AG08396 (cell line): ENCODE measurements at regions not wholly inside any gene's neighbourhood (a gene's known extent, or its start where the extent isn't known, plus 50 kb on each side); places are given as distances from the start of the nearest gene placed in this dataset.

ENCODE experiments used
- DNase-seq: peaks from one replicate; pipeline ENCODE4 v3.0.0; 2012; ENCODE audit warnings: low spot score, mixed read lengths

DNA sequence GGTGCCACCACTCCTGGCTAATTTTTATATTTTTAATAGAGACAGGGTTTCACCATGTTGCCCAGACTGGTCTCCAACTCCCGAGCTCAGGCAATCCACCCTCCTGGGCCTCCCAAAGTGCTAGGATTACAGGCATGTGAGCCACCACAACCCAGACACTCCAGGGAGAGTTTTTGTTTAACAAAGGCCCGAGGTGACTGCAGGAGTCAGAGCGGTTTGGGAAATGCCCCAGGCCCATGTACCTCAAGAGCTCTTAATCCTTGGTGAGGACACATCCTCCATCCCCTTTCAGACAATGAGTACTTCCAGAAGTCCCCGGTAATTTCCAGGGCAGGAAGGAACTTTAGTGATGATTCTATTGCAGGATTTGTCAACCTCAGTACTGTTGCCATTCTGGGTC is 176.0 kb downstream of the ESRRB start:
- no peak for DNase-seq

GRCh38 chr14:76564471-76565422 is 188.8 kb downstream of the ESRRB start:
- no peak for DNase-seq

DNA sequence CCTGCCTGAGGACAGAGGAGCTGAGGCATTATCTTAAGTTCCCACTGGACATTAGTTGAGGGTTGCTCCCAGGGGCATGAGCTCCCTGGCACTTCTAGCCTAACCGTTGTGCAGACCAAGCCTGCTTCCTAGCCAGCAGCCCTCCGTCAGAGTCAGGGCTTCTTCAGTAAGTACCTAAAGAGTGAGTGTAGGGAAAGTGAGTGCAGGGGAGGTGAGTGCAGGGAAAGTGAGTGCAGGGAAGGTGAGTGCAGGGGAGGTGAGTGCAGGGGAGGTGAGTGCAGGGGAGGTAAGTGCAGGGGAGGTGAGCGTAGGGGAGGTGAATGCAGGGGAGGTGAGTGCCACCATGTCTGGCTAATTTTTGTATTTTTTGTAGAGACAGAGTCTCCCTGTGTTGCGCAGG is 190.5 kb downstream of the ESRRB start:
- DNase-seq = no peak

GRCh38 chr14:76574416-76575095 is 186.7 kb upstream of the VASH1 start:
- DNase-seq = no peak

DNA sequence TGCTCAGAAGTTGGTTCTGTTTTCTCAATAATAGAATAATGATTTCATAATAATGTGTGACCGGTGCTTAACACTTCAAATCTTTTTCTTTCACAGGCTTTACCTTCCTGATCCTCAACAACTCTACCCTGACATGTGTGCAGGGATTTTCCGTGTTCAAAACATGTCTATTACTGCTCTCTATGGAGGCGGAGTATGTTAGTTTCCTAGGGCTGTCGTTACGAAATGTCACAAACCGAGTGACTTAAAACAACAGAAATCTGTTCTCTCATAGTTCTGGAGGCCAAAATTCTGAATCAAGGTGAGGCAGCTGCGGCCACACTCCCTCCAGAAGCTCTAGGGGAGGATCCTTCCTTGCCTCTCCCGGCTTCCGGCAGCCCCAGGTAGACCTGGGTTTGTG is 186.2 kb upstream of the VASH1 start:
- DNase-seq = no peak

GRCh38 chr14:76576047-76576741 is 185.1 kb upstream of the VASH1 start:
- no peak for DNase-seq

DNA sequence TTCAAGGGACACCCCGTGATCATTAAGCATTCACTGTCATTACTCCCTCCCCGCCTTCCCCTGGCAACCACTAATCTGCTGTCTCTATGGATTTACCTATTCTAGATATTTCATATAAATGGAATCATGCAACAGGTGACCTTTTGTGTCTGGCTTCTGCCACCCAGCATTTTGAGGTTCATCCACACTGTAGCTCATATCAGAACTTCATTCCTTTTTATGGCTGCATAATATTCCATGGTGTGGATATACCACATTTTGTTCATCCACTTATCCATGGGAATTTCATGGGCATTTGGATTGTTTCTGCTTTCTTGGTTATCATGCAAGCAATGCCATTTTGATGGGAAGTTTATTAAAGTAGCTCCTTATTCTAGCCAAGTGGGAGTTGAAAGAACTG is 184.2 kb upstream of the VASH1 start:
- DNase-seq = no peak

DNA sequence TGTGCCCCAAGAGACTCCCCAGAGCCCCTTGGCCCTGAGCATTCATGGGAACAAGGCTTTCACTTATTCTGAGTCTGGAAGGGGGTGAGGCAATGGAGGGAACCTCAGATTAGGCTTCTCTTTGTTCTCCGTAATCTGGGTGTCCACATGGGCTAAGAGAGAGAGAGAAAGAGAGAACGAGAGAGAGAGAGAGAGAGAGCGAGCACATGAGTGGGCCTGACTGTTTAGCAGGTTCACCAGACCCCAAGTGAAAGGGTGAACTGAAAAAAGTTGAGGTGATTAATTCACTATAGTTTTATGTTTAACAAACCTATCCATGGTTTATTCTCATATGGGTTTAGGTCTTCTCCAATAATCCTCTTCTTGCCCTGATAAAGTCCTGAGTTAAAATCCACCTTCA is 183.4 kb upstream of the VASH1 start:
- DNase-seq = no peak

GRCh38 chr14:76580399-76580798 is 180.9 kb upstream of the VASH1 start:
- no peak for DNase-seq

DNA sequence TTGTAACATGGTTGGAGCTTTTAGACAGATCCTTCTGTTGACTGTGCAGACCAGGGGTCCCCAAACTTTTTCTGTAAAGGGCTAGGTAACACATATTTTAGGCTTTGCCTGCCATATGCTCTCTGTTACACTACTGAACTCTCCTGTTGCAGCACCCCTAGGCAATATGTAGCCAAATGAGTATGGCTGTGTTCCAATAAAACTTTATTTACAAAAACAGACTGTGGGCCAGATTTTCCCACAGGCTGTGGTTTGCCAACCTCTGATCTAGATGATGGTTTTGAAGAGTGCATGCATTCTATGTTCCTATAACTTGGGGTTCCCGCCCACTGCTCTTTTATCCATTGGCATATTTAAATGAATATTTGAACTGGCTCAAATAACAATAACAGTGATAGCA is 180.3 kb upstream of the VASH1 start:
- no peak for DNase-seq

DNA sequence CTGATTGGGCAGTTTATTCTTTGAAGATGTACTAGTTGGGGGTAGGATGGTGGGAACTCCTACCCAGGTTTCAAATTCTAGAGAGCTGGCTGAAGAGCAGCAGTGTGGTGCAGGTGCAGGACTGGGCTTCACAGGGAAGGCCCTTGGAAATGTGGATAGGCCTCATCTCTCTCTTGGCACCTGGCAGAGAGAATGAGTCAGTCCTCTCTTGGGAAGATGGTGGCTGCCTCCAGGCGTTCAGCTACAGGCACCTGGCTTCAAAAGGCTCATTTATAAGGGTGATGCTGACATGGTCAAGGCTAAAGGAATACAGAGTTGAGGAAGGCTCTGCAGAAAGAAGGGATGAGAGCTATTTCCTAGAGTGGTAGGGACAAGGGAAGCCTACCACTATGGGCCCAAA is 179.7 kb upstream of the VASH1 start:
- no peak for DNase-seq

DNA sequence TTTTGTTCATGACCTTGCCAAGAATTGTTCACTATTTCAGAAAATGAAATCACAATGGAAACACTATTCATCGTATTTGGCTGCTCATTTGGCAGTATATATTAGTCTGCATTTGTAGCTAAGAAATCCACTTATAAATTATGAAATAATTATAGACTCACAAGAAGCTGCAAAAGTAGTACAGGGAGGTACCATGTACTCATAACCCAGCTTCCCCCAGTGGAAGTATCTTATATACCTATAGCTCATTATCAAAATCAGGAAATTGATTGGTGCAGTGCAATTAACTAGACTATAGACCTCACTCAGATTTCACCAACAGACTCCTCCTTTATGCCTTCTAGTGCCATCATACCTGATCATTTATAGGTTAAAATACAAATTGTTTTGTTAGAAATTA is 178.8 kb upstream of the VASH1 start:
- DNase-seq = no peak

GRCh38 chr14:76583174-76583573 is 178.1 kb upstream of the VASH1 start:
- no peak for DNase-seq

GRCh38 chr14:76583805-76584204 is 177.5 kb upstream of the VASH1 start:
- DNase-seq = no peak

DNA sequence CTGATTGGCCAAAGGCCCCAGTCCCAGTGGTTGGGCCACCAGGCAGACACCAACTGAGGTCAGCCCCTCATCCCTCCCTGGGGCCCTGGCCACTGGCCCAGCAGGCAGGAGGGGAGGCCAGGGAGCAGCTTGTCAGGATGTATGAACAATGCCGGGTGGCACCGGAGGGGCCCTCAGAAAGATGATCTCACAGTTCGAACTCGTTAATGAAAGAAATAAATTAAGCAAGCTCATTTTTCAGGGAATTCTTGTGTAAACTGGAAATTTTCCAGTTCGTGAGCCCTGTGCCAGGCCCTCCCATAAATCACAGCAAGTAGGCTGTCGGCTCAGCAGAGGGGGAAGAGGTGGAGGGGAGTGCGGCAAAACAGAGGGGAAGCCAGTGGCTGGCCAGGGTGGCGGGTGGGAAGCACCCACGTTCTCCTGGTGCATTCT is 177.0 kb upstream of the VASH1 start:
- DNase-seq = peak; percentile 17

DNA sequence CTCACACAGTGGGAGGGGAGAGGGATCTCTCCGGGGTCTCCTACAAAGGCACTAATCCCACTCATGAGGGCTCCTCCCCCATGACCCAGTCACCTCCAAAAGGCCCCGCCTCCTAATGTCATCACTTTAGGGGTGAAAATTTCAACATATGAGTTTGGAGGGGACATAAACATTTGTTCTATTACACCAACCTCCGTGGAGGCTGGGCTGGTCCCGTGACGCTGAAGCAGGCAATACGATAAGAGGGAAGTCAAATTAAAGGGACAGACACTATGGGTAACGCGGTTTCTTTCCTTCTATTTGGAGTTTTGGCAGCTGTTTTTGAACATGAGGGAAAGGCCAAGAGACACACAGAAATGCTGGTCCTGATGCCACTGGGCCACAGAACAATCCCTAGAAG is 175.7 kb upstream of the VASH1 start:
- no peak for DNase-seq

- DNase-seq = no peak
These were observed 172.0 kb upstream of the VASH1 start for GRCh38 chr14:76589246-76589645.

GRCh38 chr14:76591266-76591665 is 170.0 kb upstream of the VASH1 start:
- DNase-seq = no peak

- no peak for DNase-seq
These were observed 166.0 kb upstream of the VASH1 start for GRCh38 chr14:76595266-76595665.

DNA sequence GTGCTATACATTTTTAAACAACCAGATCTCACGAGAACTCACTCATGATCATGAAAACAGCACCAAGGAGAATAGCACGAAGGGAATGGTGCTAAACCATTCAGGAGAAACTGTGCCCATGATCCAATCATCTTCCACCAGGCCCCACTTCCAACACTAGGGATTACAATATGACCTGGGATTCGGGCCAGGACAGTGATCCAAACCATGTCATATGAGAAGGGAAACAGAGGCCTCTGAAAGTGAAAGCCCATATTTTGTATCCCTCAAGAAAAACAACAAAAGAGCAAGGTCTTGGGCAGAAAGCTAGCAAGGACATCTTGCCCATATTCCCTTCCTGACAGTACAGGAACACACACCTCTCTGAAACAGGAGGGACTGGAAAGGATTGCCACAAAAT is 163.9 kb upstream of the VASH1 start:
- DNase-seq = no peak

DNA sequence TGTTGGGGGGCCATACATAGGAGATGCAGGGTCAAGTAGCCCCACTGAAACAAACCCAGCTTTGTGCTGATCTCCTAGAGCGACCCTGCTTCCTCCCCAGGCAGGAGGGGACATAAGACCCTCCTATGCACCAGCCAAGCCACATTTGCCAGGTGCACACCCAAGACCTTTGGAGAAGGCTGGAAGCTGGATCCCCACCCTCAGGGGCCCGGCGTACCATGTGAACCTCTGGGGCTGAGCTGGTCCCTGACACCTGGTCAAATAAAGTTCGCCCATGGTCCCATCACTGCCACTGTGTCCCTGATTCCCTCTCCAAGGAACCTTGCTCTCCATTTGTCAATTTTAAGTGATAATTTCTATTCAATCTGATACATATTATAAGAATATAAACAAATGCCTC is 162.1 kb upstream of the VASH1 start:
- DNase-seq = no peak

DNA sequence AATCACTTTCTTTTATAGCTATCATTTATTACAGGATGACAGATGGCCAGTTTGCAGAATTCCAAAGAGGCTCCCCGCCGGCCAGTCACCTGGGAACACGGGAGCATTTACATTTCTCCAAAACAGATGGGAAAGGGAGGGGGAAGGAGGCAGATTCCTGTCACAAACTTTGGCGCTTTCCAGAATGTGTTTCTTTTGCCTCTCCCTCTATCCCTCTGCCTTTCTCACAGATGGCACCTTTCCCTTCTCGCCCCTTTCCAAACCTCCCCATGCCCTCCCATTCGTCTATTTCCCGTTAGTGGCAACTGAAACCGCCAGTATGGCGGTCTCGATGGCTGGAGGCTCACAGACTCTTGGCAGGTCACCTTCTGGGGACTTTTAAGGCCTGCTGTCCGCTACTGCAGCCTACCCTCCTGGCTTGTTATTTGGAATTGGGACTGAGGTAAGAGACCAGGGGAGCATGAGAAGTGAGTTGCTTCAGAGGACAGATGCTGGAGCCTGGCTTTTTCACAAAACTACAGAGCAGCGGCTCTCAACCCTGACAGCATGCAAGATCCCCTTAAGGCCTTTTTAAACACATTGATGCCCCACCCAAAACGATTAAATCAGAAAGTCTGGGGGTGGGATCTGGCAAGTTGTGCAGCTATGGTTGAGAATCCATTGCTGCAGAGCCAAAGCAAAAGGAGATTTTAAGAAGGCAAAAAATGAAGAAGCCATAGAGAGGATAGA is 161.5 kb upstream of the VASH1 start:
- no peak for DNase-seq
